ENCODE measurements at regions not wholly inside any gene's neighbourhood (a gene's known extent, or its start where the extent isn't known, plus 50 kb on each side); places are given as distances from the start of the nearest gene placed in this dataset.
A peak's percentile ranks its signal among the peaks of the same experiment; 100 is the strongest.

DNA sequence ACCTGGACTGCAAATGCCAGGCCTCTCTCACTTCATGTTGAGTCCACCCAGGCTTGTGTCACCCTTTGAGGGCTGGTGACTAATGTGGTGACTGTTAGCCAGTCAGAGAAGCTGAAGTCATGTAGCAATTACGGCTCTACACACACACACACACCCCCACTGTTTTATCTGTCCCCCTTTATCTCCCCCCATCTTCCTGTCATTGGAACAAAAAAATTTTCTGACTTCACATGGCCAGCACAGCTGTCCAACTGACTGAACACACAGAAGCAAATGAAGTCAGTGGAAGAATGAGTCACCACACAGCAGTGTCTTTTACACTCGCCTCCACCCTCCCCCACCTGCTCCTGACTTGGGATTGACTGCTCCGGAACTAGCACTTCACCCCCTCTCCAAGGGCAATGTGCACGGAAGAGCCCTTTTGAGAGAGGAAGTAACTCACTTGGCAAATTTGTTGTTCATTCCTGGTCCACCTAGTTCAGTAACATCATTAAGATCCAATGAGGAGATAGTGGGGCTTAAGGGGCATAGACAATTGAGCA is 198.0 kb downstream of the RNF144B start:
- Histone ChIP-seq H2AFZ (ENCODE audit: low read depth, low read length, poor library complexity, severe bottlenecking) (peak overlapping the region; percentile 47), H3K4me1 (ENCODE audit: control insufficient read depth in 1 of 2, insufficient read depth in 2 of 2, low read length in 2 of 2) (peaks cover 12 to 22% of the 10 kb centered on the region in 2 experiments), H3K27ac (ENCODE audit: low read depth, low read length) (no peak overlapping the region), H3K9ac (ENCODE audit: low read length) (no peak overlapping the region), H4K20me1 (ENCODE audit: insufficient read depth) (no peaks in the 10 kb centered on the region), H3K27me3 (ENCODE audit: insufficient read depth, low read length) (no peaks in the 10 kb centered on the region), H3K9me3 (ENCODE audit: control insufficient read depth in 1 of 2, insufficient read depth in 1 of 2, low read depth in 1 of 2, low read length in 2 of 2) (no peaks in the 10 kb centered on the region), H3K79me2 (ENCODE audit: insufficient read depth, low read length) (no peaks in the 10 kb centered on the region), H3K4me2 (ENCODE audit: low read length) (peak overlapping the region; percentile 68), H3K36me3 (ENCODE audit: control insufficient read depth in 1 of 2, insufficient read depth in 2 of 2, low read length in 2 of 2) (no peaks in the 10 kb centered on the region), H3K4me3 (replicated peaks in 1 of 2; ENCODE audit: low read depth in 1 of 2, low read length in 2 of 2) (peak overlapping the region in 1 of 2 experiments; percentile 29; a peak in 2 of 4 replicates), H3K9me2 (ENCODE audit: insufficient read depth) (no peaks in the 10 kb centered on the region; the same call in 1 of the 2 replicates)
- peak; percentile 75 for DNase-seq (ENCODE audit: low read depth, low spot score)
- intact Hi-C loops (cut with micrococcal nuclease) = no loop called here
- CTCF ChIA-PET = no interaction called here
- POLR2A ChIA-PET = interaction anchor here (0.6 kb wide), 1 partner anchor 187 kb away, joined by 3 read pairs; no protein-coding TSS in a partner anchor
- RAD21 ChIA-PET (ENCODE audit: low non-redundant PET in 1 of 2, low total read pairs in 2 of 2, uncharacterized antibody in 2 of 2, unreplicated experiment in 2 of 2) = no interaction called here
- no TSS peak for BruUV-seq (replicated peaks)
- peak; percentile 93 for ATAC-seq
- TF ChIP-seq ZNF274 (IDR thresholded peaks at IDR 0.05; ENCODE audit: low read depth, low read length) (no peak), ZFX (IDR thresholded peaks at IDR 0.05) (no peak), SP1 (IDR thresholded peaks at IDR 0.05; ENCODE audit: low read depth) (peak; percentile 81), EZH2 (IDR thresholded peaks at IDR 0.05) (no peak), EZH2phosphoT487 (IDR thresholded peaks at IDR 0.05; ENCODE audit: borderline replicate concordance) (no peak), TCF7L2 (IDR thresholded peaks at IDR 0.05; ENCODE audit: borderline replicate concordance, extremely low read depth, insufficient read depth, insufficient read length) (peak; percentile 91), EGR1 (IDR thresholded peaks at IDR 0.05; ENCODE audit: low read depth) (0 out of 2 replicates have a peak, but pooled peaks have one; percentile 40), RAD21 (IDR thresholded peaks at IDR 0.05; ENCODE audit: low read depth) (no peak), FOSL1 (IDR thresholded peaks at IDR 0.05; ENCODE audit: low read depth) (peak; percentile 86), POLR2AphosphoS5 (IDR thresholded peaks at IDR 0.05; ENCODE audit: low read depth, low read length) (peak; percentile 34; the same call in 1 of the 2 replicates), SRF (IDR thresholded peaks at IDR 0.05; ENCODE audit: low read depth) (peak; percentile 76), YY1 (IDR thresholded peaks at IDR 0.05; ENCODE audit: extremely low read depth, insufficient replicate concordance, low read depth, low read length) (no peak), CEBPB (IDR thresholded peaks at IDR 0.05; ENCODE audit: low read depth) (no peak; the same call in 1 of the 2 replicates), POLR2A (IDR thresholded peaks at IDR 0.05; ENCODE audit: borderline replicate concordance, extremely low read depth, insufficient read depth, insufficient read length) (no peak), SIN3A (IDR thresholded peaks at IDR 0.05; ENCODE audit: low read depth) (peak; percentile 84), JUND (IDR thresholded peaks at IDR 0.05) (peak; percentile 95), ELF1 (IDR thresholded peaks at IDR 0.05; ENCODE audit: borderline replicate concordance, low read depth) (peak; percentile 21; the same call in 1 of the 2 replicates), CBX3 (IDR thresholded peaks at IDR 0.05; ENCODE audit: low read depth) (peak; percentile 92)
- TF ChIP-seq, protein P1, sequence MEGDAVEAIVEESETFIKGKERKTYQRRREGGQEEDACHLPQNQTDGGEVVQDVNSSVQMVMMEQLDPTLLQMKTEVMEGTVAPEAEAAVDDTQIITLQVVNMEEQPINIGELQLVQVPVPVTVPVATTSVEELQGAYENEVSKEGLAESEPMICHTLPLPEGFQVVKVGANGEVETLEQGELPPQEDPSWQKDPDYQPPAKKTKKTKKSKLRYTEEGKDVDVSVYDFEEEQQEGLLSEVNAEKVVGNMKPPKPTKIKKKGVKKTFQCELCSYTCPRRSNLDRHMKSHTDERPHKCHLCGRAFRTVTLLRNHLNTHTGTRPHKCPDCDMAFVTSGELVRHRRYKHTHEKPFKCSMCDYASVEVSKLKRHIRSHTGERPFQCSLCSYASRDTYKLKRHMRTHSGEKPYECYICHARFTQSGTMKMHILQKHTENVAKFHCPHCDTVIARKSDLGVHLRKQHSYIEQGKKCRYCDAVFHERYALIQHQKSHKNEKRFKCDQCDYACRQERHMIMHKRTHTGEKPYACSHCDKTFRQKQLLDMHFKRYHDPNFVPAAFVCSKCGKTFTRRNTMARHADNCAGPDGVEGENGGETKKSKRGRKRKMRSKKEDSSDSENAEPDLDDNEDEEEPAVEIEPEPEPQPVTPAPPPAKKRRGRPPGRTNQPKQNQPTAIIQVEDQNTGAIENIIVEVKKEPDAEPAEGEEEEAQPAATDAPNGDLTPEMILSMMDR (IDR thresholded peaks at IDR 0.05 in 2 of 3, conservative IDR thresholded peaks at IDR 0.05 in 1 of 3; ENCODE audit: borderline replicate concordance in 1 of 3, insufficient read depth in 1 of 3, low read depth in 2 of 3, low read length in 2 of 3) = no peak
- TF ChIP-seq, protein P2, sequence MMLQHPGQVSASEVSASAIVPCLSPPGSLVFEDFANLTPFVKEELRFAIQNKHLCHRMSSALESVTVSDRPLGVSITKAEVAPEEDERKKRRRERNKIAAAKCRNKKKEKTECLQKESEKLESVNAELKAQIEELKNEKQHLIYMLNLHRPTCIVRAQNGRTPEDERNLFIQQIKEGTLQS (IDR thresholded peaks at IDR 0.05) = peak; percentile 53
- TF ChIP-seq, protein P3, sequence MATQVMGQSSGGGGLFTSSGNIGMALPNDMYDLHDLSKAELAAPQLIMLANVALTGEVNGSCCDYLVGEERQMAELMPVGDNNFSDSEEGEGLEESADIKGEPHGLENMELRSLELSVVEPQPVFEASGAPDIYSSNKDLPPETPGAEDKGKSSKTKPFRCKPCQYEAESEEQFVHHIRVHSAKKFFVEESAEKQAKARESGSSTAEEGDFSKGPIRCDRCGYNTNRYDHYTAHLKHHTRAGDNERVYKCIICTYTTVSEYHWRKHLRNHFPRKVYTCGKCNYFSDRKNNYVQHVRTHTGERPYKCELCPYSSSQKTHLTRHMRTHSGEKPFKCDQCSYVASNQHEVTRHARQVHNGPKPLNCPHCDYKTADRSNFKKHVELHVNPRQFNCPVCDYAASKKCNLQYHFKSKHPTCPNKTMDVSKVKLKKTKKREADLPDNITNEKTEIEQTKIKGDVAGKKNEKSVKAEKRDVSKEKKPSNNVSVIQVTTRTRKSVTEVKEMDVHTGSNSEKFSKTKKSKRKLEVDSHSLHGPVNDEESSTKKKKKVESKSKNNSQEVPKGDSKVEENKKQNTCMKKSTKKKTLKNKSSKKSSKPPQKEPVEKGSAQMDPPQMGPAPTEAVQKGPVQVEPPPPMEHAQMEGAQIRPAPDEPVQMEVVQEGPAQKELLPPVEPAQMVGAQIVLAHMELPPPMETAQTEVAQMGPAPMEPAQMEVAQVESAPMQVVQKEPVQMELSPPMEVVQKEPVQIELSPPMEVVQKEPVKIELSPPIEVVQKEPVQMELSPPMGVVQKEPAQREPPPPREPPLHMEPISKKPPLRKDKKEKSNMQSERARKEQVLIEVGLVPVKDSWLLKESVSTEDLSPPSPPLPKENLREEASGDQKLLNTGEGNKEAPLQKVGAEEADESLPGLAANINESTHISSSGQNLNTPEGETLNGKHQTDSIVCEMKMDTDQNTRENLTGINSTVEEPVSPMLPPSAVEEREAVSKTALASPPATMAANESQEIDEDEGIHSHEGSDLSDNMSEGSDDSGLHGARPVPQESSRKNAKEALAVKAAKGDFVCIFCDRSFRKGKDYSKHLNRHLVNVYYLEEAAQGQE (IDR thresholded peaks at IDR 0.05; ENCODE audit: low read depth) = no peak
- TF ChIP-seq, protein P4, sequence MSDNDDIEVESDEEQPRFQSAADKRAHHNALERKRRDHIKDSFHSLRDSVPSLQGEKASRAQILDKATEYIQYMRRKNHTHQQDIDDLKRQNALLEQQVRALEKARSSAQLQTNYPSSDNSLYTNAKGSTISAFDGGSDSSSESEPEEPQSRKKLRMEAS (IDR thresholded peaks at IDR 0.05) = peak; percentile 80
